Hematopoietic multipotent progenitor cell treated with erythropoietin and hydrocortisone succinate and interleukin-3 and kit ligand, for 17 days (in vitro differentiated cells): ENCODE measurements at regions not wholly inside any gene's neighbourhood (a gene's known extent, or its start where the extent isn't known, plus 50 kb on each side); places are given as distances from the start of the nearest gene placed in this dataset.
"Not testable (repeated sequence)": the region's sequence is repeated elsewhere in the genome, so short reads cannot be mapped to it uniquely, and the experiment has no call there.

Experiments used
- DNase-seq: peaks from one replicate; pipeline ENCODE4 v3.0.0-alpha.2; 2015; ENCODE audit warnings: low spot score

DNA sequence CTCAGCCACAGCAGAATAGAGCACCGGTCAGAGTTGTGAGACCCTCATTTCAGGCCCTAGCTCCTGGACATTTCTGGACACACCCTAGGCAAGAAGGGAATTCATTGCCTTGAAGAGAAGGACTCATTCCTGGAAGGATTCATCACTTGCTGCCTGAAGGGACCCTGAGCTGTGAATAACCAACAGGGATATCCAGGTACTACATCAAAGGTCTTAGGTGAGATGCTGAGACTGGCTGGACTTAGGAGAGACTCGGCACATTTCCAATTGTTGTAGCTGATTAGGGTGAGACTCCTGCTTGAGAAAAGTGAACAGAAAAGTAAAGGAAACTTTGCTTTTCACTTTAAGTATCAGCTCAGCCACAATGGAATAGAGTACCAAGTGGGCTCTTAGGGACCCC lies 208.1 kb upstream of the CDKN2B start:
- DNase-seq = no peak

DNA sequence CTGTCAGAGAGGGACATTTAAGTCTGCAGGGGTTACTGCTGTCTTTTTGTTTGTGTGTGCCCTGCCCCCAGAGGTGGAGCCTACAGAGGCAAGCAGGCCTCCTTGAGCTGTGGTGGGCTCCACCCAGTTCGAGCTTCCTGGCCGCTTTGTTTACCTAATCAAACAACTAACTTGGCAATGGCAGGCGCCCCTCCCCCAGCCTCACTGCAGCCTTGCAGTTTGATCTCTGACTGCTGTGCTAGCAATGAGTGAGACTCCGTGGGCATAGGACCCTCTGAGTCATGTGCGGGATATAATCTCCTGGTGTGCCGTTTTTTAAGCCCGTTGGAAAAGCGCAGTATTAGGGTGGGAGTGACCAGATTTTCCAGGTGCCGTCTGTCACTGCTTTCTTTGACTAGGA lies 216.8 kb upstream of the CDKN2B start:
- not testable (repeated sequence) for DNase-seq

DNA sequence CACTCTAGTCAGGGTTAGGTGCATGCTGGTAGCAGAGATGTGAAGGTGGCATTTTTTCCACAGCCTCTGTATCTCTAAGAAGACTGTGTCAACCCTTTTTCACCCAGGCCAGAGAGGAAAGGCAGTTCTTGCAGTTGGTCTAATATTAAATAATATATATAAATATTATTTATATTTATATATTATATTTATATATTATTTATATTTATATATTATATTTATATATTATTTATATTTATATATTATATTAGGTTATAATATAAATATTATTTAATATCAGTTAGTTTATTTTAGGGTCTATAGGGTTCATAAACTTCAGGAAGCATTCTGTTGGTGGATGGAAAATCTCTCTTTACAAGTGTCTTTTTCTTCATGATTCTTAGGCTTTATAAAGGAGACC lies 218.6 kb upstream of the DMRTA1 start:
- DNase-seq = no peak

DNA sequence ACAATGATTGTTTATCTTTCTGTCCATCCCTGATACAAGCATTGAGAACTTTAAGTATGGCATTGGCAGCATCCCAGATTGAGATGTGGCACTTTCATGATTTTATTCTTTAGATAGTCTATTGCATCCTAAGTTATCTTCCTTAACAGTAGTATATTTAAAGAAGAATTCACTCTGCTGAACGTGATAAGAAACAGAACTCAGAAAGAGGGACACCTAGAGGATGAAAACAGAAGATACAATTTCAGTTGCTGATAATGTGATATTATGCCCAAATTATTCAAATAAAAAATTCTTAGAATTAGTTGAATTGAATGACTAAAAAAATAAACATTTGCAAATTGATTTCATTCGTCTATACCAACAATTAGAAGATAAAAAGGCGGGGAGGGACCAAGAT lies 218.1 kb upstream of the DMRTA1 start:
- DNase-seq = no peak

DNA sequence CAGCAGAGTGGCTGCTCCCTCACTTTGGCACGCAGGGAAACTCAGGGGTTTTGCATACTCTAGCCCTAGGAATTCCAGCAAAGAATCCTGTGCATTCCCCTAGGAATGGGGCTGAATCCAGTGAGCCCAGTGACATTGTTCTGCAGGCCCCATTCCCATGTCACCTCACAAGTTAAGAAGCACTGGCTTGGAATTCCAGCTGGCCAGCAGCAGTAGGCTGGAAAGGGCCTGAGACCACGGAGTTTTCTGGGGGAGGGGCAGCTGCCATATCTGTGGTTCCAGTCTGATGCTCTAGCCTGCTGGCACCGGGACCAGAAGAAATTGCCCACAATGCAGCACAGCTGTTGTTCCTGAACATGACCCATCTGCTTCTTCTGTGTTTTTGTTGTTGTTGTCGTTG lies 217.6 kb upstream of the DMRTA1 start:
- no peak for DNase-seq

DNA sequence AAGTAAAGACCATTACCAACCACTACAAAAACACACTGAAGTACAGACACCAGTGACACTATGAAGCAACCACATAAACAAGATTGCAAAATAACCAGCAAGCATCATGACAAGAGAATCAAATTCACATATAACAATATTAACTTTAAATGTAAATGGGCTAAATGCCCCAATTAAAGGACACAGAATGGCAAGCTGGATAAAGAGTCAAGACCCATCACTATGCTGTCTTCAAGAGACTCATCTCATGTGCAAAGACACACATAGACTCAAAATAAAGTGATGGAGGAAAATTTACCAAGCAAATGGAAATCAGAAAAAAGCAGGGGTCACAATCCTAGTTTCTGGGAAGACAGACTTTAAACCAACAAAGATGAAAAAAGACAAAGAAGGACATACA lies 215.3 kb upstream of the DMRTA1 start:
- not testable (repeated sequence) for DNase-seq

DNA sequence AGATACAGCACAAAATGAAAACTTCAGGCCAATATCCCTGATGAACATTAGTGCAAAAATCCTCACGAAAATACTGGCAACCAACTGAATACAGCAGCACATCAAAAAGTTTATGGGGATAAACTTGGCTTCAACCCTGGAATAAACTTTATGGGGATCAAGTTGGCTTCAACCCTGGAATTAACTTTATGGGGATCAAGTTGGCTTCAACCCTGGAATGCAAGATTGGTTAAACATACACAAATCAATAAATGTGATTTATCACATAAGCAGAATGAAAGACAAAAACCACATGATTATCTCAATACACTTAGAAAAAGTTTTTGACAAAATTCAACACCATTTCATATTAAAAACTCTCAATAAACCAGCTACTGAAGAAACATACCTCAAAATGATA lies 213.7 kb upstream of the DMRTA1 start:
- no peak for DNase-seq

DNA sequence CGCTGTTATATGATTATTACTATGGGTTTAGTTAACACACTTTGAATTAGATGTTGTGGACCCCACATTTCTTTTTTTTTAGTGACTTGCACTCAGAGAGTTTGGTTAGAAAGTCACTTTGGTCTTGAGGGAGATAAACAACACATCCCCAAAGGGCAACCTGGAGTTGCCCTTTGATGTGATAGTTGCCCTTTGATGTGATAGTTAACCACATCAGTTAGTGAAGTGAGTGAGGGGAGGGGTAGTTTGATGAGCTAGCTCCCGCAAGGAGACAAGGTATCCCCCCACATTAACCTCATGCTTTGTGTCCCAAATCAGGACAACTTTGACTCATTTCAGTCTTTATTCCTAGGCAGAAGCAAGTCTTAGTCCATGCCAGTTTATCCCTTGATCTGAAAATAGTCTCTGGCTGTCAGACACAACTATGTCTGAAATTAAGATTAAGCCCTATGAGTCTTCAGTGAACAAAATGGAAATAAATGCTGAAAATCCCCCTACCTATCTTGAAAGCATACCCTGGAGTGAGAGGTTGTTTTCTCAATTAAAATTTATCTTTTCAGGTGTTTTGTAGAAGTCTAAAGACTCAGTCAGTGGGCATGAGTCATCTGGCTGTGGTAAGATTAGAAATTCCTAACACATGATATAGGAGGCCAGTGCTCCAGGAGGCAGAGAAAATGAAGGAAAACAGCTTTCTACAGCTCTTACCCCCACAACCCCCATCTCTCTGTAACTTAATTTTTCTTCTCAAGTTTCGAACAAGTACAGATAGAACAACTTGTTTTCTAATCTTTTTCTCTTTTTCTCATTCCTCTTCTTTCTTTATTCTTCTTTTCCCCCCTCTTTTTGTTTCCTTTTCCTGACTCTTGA lies 208.9 kb upstream of the DMRTA1 start:
- DNase-seq = no peak

DNA sequence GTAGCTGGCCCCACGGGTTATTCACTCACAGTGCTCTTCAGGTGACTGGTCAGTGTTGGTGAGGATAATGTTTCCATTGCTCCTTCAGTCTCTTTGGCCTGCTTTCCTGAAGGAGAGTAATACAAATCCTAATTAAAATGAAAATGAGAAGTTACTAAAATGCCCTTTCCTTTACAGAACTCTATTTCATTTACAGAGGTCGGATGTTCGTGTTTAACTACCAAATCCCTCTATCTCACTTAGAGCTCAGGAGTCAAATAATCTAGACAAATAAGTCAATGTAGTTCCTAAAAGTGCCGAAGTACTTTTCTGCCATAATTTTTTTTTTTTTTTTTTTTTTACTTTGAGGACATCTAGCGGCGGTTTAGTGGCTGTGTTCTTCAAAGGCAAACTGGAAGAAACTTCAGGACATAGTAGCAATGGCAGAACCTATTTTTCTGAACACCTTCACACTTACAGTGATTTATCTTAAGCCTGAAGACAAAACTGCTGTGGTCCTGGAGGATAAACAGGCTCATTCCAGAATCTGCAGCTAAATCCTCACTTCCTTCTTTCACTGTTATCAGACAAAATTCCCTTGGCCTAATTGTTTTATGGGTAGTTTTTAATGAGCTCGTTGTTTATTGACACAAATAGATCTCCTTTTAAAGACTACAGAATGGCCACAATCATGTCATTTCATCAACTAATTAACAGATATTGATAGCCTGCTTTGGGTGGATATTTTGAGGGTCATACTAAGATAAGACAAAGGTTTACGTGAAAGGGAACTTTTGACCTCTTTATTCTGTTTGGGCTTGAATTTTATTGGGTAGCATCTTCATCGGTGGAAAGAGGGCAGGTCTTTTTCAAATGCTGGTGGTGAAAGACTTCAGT lies 207.6 kb upstream of the DMRTA1 start:
- DNase-seq = no peak

DNA sequence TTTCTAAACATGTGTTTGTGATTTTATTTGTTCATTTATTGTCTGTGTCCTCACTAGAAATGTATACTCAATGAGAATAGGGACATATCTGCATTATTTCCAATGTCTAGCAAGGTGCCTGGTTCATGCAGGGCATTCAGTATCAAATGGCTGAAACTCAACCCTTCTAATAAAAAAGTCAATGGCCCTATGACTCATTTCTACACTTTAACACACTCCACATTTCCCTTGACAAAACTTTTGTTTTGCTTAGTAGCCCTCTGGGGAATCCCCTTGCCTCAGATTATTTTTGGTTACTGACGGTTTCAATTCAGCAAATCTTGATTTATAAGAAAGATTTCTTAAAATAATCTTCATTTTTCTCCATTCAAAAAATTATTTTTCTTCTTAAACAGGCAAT lies 206.0 kb upstream of the DMRTA1 start:
- DNase-seq = no peak

DNA sequence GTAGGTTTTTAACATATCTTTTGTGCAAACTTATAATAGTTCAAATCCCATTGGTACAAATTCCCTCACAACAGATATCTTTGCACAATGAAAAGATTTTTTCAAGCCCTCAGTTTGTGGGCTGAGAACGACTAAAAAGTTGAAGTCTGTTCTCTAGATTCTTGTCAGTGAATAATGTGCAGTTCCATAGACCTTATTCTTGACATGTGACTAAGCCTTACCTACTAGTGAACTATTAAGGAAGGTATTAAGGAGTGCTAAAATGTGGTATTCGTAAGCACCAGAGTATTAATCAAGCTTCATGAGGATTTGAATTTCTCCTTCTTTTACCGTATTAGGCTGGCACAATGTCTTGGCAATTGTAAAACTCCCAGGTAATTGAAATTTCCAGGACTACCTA lies 205.6 kb upstream of the DMRTA1 start:
- DNase-seq = no peak

DNA sequence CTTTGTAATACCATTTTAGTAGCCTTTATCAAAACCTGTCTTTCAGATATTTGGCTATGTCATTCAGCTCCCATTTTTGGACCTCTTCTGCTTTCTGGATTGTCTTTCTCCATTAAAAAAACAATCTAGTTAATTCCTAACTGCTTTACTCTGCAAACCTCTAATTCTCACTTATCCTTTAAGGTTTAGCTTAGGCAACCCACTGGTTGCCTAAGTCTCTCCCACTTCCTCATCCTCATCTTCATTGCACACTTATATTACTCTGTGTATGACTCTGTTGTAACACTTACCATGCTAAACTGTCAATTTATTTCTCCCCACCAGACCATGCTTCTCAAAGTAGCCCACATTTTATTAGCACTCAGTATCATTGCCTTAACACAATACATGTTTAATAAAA lies 205.0 kb upstream of the DMRTA1 start:
- no peak for DNase-seq

DNA sequence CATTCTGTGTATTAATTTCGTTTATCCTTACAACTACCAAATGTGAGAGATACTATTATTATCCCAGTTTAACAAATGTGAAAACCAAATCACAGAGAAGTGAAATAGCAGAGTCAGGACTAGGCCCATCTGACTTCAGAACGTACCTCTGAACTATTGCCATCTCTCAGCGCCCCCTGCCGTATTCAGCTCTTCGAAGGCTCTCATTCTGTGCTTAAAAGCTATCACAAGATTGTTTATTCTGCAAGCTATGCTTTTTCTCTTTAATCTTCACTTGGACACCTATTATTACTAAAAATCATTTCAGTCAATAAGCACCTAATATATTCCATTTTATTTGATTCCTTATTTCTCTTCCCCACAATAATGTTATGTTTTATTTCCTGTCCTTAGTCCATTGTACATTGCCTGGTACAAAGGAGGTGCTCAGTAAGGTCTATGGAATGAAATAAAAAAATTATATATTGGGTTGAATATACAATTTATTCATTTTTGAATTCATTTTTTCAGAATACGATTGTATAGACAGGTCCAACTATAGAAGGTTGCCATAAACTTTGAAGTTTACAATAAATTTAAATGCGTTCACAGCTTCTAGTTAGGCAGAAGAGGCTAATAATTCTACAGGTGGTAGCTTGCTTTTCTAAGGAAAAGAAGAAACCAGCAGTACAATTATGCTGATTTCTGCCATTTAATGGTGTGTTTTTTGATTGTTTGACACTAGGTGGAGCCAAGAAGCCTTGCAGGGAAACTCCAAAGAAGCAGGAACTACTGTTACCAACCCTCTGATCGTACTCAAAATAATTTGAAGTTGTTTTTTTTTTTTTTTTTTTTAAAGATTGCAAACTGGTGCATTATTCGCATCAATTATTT lies 202.2 kb upstream of the DMRTA1 start:
- DNase-seq = peak; percentile 13

DNA sequence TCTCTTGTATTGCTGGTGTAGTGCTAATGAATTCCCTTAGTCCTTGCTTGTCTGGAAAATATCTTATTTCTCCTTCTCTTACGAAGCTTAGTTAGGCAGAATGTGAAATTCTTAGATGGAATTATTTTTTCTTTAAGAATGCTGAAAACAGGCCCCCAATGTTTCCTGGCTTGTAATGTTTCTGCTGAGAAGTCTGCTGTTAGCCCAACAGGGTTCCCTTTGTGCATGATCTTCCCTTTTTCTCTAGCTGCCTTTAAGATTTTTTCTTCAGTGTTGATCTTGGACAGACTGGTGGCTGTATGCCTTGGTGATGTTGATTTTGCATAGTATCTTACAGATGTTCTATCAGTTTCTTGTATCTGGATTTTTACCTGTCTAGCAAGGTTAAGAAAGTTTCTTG lies 191.3 kb upstream of the DMRTA1 start:
- no peak for DNase-seq

DNA sequence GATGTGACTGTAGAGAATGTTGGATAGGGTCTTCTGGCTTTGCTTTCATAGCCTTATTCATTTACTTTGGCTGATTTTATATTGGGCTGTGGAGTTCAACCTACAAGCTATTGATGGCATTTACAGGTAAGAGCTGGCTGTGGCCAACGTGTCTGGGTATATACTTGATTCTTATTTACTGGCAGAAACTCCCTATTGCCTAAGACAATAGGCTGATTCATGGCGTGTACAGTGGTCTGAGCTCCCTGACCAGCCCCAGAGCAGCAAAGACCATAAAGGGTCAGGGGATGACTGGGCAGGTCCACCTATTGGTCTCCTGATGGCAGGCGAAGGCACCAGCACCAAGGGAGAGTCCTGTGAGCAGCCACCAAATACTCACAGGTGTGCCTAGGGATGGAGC lies 190.2 kb upstream of the DMRTA1 start:
- DNase-seq = no peak

DNA sequence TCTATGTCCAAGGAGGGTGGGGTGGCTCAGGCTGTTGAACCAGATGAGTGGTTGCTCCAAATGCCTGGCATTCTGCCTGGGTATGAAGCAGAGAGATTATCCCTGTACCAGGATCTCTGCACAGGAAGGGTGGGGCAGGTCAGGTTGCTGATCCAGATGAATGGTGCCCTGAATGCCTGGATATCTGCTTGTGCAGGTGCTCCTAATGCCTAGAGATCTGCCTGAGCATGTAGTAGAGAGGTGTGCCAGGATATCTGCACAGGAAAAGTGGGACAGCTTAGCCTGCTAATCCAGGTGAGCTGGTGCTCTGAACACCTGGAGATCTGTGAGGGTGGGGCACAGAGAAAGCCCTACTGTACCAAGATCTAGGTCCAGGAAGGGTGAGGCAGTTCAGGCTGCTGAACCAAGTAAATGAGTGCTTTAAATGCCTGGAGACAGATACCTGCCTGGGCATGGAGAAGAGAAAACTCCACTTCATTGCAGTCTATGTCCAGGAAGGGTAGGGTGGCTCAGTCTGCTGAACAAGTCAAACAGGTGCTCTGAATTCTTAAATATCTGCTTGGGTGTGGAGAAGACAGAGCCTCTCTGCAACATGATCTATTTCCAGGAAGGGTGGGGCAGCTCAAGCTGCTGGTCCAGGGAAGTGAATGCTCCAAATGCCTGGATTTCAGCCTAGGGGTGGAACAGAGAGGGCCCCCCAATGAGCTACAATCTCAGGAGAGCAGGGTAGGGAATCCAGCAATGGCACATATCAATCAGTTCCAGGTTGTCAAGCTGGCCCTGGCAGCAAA lies 189.4 kb upstream of the DMRTA1 start:
- DNase-seq = no peak

DNA sequence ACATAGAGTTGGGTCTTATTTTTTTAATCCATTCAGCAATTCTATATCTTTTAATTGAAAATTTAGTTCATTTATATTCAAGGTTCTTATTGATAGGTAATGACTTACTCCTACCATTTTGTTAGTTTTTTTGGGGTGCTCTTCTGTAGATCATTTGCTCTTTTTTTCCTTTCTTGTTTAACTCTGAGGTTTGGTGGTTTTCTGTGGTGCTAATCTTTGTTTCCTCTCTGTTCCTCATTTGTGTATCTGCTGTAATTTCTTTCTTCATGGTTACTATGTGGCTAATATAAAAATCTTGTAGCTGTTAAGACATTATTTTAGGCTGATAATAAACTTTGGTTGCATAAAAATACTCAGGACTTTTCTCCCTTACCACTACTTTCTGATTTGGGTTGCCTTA lies 181.6 kb upstream of the DMRTA1 start:
- no peak for DNase-seq

DNA sequence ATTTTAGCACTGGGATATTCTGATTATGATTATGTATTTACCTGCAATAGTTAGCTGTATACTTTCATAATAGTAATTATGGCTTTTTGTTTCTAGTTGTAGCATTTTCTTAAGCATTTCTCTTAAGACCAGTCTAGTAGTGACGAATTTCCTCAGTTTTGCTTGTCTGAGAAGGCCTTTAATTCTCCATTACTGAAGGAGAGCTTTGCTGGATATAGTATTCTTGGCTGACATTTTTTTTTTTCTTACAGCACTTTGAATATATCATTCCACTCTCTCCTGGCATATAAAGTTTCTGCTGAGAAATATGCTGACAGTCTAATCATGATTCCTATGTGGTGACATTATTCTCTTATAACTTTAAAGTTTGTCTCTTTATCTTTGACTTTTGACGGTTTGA lies 181.1 kb upstream of the DMRTA1 start:
- no peak for DNase-seq

DNA sequence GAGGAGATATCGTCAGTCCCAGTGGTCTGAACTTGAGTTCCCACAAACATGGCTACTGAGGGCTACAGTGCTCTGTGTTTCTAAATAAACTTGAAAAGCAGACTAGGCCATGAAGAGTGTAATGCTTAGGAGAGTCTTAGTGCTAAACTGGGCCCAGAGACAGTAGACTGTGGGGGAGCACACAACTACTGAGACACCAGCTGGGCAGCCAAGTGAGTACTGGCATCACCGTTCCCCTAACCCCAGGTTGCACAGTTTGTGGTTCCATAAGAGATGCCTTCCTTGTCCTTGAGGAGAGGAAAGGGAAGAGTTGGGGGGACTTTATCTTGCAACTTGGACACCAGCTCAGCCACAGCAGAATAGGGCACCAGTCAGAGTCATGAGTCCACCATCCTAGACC lies 172.1 kb upstream of the DMRTA1 start:
- no peak for DNase-seq

DNA sequence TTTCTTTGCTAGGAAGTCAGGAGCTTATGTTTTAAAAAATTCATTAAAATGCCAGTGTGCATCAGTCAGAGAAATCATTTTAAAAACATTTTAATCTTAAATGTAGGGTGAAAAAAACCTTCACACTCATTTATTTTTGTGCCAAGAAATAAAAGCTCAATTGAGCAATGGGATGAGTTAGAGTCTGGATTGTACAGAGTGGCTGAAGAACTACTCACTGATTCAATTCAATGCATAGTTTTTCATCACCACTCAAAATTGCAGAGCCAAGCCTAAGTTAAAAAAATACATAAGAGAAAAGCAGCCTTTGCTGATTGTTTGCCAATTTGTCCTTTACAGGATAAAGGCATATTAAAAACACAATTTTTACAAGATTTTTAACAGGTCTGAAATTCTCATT lies 168.2 kb upstream of the DMRTA1 start:
- no peak for DNase-seq

DNA sequence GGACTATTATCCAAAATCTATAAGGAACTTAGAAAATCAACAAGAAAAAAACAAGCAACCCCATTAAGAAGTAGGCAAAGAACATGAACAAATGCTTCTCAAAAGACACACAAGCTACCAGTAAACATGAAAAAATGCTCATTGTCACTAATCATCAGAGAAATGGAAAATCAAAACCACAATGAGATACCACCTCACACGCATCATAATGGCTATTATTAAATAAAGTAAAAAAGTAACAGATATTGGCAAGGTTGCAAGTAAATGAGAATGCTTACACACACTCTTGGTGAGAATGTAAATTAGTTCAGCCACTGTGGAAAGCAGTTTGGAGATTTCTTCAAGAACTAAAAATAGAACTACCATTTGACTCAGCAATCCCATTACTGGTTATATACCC lies 167.0 kb upstream of the DMRTA1 start:
- DNase-seq = no peak

DNA sequence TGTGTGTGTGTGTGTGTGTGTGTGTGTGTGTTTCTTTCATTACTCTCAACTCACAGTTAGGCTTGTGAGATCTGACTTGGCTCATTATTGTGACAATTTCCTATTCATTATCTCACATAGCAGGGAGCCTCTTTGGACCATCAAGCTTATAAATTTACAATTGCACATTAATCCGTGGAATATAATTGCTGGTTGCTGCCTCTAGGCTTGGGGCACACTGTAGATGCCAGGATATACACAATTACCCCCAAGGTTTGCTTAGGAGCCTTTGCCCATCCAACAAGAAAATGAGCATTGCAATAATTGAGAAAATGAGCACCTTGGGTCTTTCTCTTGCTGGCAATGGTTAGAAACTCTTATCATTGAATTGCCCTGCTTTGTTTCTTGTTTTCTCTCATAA lies 161.6 kb upstream of the DMRTA1 start:
- DNase-seq = no peak
